ENCODE measurements at regions not wholly inside any gene's neighbourhood (a gene's known extent, or its start where the extent isn't known, plus 50 kb on each side); places are given as distances from the start of the nearest gene placed in this dataset.
"Not testable (repeated sequence)": the region's sequence is repeated elsewhere in the genome, so short reads cannot be mapped to it uniquely, and the experiment has no call there.

- DNase-seq (ENCODE audit: low read depth, low spot score) = no peak
Measured at GRCh38 chr3:167001374-167001773, 378.7 kb downstream of the ZBBX start.

GRCh38 chr3:166993015-166993630 is 387.0 kb downstream of the ZBBX start:
- no peak for DNase-seq (ENCODE audit: low read depth, low spot score)

- no peak for DNase-seq (ENCODE audit: low read depth, low spot score)
Measured at GRCh38 chr3:166986000-166986399, 394.1 kb downstream of the ZBBX start.

- not testable (repeated sequence) for DNase-seq (ENCODE audit: low read depth, low spot score)
Measured at GRCh38 chr3:166975796-166976195, 404.3 kb downstream of the ZBBX start.

GRCh38 chr3:166967714-166968113 is 412.4 kb downstream of the ZBBX start:
- not testable (repeated sequence) for DNase-seq (ENCODE audit: low read depth, low spot score)

GRCh38 chr3:166962911-166963310 is 417.2 kb downstream of the ZBBX start:
- no peak for DNase-seq (ENCODE audit: low read depth, low spot score)

GRCh38 chr3:166957121-166957520 is 423.0 kb downstream of the ZBBX start:
- no peak for DNase-seq (ENCODE audit: low read depth, low spot score)

- no peak for DNase-seq (ENCODE audit: low read depth, low spot score)
Measured at GRCh38 chr3:166955201-166955939, 424.7 kb downstream of the ZBBX start.

GRCh38 chr3:166934879-166935278 is 445.2 kb downstream of the ZBBX start:
- DNase-seq (ENCODE audit: low read depth, low spot score) = no peak

GRCh38 chr3:166917437-166917836 is 462.7 kb downstream of the ZBBX start:
- no peak for DNase-seq (ENCODE audit: low read depth, low spot score)

- DNase-seq (ENCODE audit: low read depth, low spot score) = no peak
Measured at GRCh38 chr3:166902374-166902773, 477.7 kb downstream of the ZBBX start.

GRCh38 chr3:166900866-166901577 is 479.1 kb downstream of the ZBBX start:
- DNase-seq (ENCODE audit: low read depth, low spot score) = no peak

GRCh38 chr3:166897811-166898210 is 482.3 kb downstream of the ZBBX start:
- no peak for DNase-seq (ENCODE audit: low read depth, low spot score)

GRCh38 chr3:166889241-166889640 is 490.9 kb downstream of the ZBBX start:
- DNase-seq (ENCODE audit: low read depth, low spot score) = no peak

- no peak for DNase-seq (ENCODE audit: low read depth, low spot score)
Measured at GRCh38 chr3:166879661-166880060, 500.4 kb downstream of the ZBBX start.

GRCh38 chr3:166877971-166878370 is 502.1 kb downstream of the ZBBX start:
- no peak for DNase-seq (ENCODE audit: low read depth, low spot score)

GRCh38 chr3:166864473-166865467 is 515.3 kb downstream of the ZBBX start:
- DNase-seq (ENCODE audit: low read depth, low spot score) = no peak

GRCh38 chr3:166860217-166860616 is 519.9 kb downstream of the ZBBX start:
- no peak for DNase-seq (ENCODE audit: low read depth, low spot score)

- DNase-seq (ENCODE audit: low read depth, low spot score) = no peak
Measured at GRCh38 chr3:166844329-166844728, 535.8 kb downstream of the ZBBX start.

- not testable (repeated sequence) for DNase-seq (ENCODE audit: low read depth, low spot score)
Measured at GRCh38 chr3:166842784-166843183, 537.3 kb downstream of the ZBBX start.

GRCh38 chr3:166837535-166837934 is 542.6 kb downstream of the ZBBX start:
- DNase-seq (ENCODE audit: low read depth, low spot score) = no peak

Measured in ELF-1 (cell line).